Stomach (tissue), 8 donors: ENCODE measurements at regions not wholly inside any gene's neighbourhood (a gene's known extent, or its start where the extent isn't known, plus 50 kb on each side); places are given as distances from the start of the nearest gene placed in this dataset.

Source experiments
- DNase-seq, 2 donors: peaks; one replicate each; pipeline versions ENCODE4 v3.0.0 to v3.0.0-alpha.2; 2013 to 2019
- H3K27ac ChIP-seq, 5 donors: fragments of 200-600 bp in 4 of 5; sonication (generic) in 4 of 5; one replicate each; pipeline ENCODE4 v1.5.1; 2013 to 2019; ENCODE audit warnings: mild to moderate bottlenecking in 1 of 5, moderate library complexity in 1 of 5
- H3K27me3 ChIP-seq, 3 donors: fragments of 200-600 bp; sonication (generic); one replicate each; pipeline ENCODE4 v1.5.1; 2017 to 2019; ENCODE audit warnings: mixed run types in 1 of 3
- H3K36me3 ChIP-seq, 4 donors: fragments of 200-600 bp; sonication (generic); 1 replicate in 3 of 4; 2 replicates in 1 of 4; pipeline ENCODE4 v1.5.1; 2016 to 2019
- H3K4me1 ChIP-seq, 4 donors: fragments of 200-600 bp; sonication (generic); one replicate each; pipeline ENCODE4 v1.5.1; 2016 to 2019
- H3K4me3 ChIP-seq, 4 donors: fragments of 200-600 bp; sonication (generic) in 3 of 4; one replicate each; pipeline ENCODE4 v1.5.1; 2016 to 2019; ENCODE audit warnings: mild to moderate bottlenecking in 1 of 4
- H3K9me3 ChIP-seq, 4 donors: fragments of 200-600 bp; sonication (generic); one replicate each; pipeline ENCODE4 v1.5.1; 2016 to 2019
- EP300 ChIP-seq: sonication (generic); formaldehyde crosslinking; IDR thresholded peaks from one replicate; pipeline ENCODE4 v1.6.1; 2017; ENCODE audit warnings: antibody characterized with exemption
- POLR2A ChIP-seq, 4 donors: fragments of 450-650 bp; IDR thresholded peaks; one replicate each; pipeline ENCODE4 v1.6.1; 2016; ENCODE audit warnings: antibody characterized with exemption in 4 of 4, control low read depth in 2 of 4, mild to moderate bottlenecking in 1 of 4, moderate library complexity in 1 of 4
- POLR2AphosphoS5 ChIP-seq, 3 donors: sonication (generic); formaldehyde crosslinking; IDR thresholded peaks; one replicate each; pipeline ENCODE4 v1.6.1; 2016; ENCODE audit warnings: antibody characterized with exemption in 3 of 3
- WGBS, 5 donors: extraction: QIAGEN DNeasy Blood & Tissue Kit in 3 of 5; methylation state at CpG; one replicate each; pipeline versions ENCODE4 v1.1.5 to v1.1.7; 2013 to 2018; 5-methylcytosine and 5-hydroxymethylcytosine counted together
- intact Hi-C: fragments of 100-400 bp; cut with DNase I; formaldehyde crosslinking; loops from one replicate; pipeline ENCODE4 v1.15.1; 2023; ENCODE audit warnings: low total_unique reads
- TF ChIP-seq, protein P1 (sequence below), 7 experiments: fragments of 450-650 bp in 4 of 7; fragments of 200-600 bp in 3 of 7; sonication (generic) in 3 of 7; IDR thresholded peaks; one replicate each; pipeline ENCODE4 v1.5.1; 2016 to 2019; ENCODE audit warnings: antibody characterized with exemption in 7 of 7, control low read depth in 2 of 7, mild to moderate bottlenecking in 1 of 7
- donor health status: healthy with polysubstance abuse.
- donor health status: Bipolar disorder and iron deficiency.
- donor health status: healthy.

DNA sequence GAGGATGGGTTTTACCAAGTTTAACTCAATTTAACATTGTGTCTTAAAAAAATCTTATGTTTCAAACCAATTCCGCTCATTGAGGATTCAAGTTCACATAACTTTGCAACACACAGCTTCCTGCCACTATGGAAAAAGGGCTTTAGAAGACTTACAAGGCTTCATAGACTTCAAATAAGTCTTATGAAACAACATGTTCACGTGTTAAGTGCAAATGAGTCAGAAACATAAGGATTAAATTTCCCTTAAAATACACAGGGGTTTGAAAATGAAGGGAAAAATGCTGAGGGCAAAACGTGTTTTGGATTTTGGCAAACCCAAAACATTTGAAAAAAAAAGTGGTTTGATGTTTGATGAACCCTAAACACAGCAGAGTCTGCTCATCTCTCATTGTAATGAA, 364.8 kb downstream of the BMP4 start:
- H3K4me1 ChIP-seq, result no peaks in the 10 kb centered on the region
- H3K9me3 ChIP-seq, result no peaks in the 10 kb centered on the region
- no peak for TF ChIP-seq EP300
- TF ChIP-seq POLR2AphosphoS5 (IDR thresholded peaks at IDR 0.05), result no peak
- TF ChIP-seq, protein P1, sequence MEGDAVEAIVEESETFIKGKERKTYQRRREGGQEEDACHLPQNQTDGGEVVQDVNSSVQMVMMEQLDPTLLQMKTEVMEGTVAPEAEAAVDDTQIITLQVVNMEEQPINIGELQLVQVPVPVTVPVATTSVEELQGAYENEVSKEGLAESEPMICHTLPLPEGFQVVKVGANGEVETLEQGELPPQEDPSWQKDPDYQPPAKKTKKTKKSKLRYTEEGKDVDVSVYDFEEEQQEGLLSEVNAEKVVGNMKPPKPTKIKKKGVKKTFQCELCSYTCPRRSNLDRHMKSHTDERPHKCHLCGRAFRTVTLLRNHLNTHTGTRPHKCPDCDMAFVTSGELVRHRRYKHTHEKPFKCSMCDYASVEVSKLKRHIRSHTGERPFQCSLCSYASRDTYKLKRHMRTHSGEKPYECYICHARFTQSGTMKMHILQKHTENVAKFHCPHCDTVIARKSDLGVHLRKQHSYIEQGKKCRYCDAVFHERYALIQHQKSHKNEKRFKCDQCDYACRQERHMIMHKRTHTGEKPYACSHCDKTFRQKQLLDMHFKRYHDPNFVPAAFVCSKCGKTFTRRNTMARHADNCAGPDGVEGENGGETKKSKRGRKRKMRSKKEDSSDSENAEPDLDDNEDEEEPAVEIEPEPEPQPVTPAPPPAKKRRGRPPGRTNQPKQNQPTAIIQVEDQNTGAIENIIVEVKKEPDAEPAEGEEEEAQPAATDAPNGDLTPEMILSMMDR (IDR thresholded peaks at IDR 0.05), result no peak
- TF ChIP-seq POLR2A (IDR thresholded peaks at IDR 0.05), result no peak
- no peak overlapping the region for H3K27ac ChIP-seq
- 66 to 75% (median 67%) methylated on average over 3 of the region's 3 CpGs for WGBS, 5 donors
- H3K4me3 ChIP-seq, result no peak overlapping the region
- DNase-seq, result no peak
- intact Hi-C loops, result no loop called here
- no peaks in the 10 kb centered on the region for H3K36me3 ChIP-seq
- no peaks in the 10 kb centered on the region for H3K27me3 ChIP-seq

DNA sequence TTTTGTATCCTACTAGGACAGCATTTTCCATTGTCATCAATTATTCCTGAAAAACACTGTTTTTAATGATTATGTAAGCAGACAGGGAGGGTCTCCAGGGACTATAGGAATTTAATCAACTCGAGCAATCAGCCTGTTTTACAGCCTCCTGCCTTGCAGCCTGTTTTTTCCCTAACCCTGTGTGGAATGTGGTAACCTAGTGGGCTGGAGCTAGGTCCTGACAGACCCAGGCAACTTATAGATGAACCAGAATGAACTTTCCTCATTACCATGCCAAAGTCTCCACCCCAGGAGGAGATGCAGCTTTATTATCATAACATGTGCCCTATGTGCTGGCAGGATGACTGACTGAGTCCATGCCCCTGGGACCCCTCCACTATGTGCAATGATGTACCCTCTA, 375.1 kb downstream of the BMP4 start:
- 17 to 83% (median 46%) methylated on average over 1 of the region's 1 CpG for WGBS, 5 donors
- DNase-seq, result no peak
- no peak overlapping the region for H3K4me3 ChIP-seq
- TF ChIP-seq, protein P1 (IDR thresholded peaks at IDR 0.05), result no peak
- no peak for TF ChIP-seq EP300
- no peak for TF ChIP-seq POLR2A (IDR thresholded peaks at IDR 0.05)
- no peak for TF ChIP-seq POLR2AphosphoS5 (IDR thresholded peaks at IDR 0.05)
- no peaks in the 10 kb centered on the region for H3K36me3 ChIP-seq
- no peak overlapping the region for H3K27ac ChIP-seq
- no peaks in the 10 kb centered on the region for H3K9me3 ChIP-seq
- intact Hi-C loops, result no loop called here
- H3K27me3 ChIP-seq, result no peaks in the 10 kb centered on the region
- no peaks in the 10 kb centered on the region for H3K4me1 ChIP-seq

DNA sequence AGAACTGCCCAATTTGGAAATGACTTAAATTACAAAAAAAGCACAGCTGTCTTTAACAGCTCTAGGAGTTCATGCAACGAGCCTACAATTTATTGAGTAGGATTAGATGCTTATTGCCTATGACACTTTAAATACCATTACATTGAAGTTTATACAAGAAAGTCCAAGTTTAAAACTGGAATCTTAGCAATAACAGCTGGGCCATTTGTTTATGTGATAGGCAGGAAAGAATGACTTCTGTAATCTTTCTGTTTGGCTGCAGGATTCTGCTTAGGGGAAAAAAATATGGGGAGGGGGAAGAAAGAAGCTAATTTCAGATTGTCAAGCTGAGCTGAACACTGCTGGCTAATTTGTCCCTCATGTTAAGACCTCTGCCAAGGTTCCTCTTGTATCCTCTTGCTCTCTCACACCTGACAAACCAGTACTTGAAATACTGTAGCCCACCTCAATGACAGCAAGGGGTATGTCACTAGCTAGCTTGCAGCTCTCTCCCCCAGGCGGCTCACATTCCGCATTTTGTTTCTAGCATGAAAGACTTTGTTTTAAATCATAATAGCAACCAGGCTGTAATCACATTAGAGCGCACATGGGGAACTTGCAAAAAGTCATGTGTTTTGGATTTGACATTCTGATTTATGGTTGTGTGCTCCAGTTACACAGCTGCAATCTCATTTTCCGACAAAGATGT, 384.8 kb downstream of the BMP4 start:
- peak in 1 of 2 donors; percentile 76 for DNase-seq
- intact Hi-C loops, result no loop called here
- Histone ChIP-seq H3K27me3 (no peaks in the 10 kb centered on the region), H3K4me1 (peaks cover 6 to 22% (median 16%) of the 10 kb centered on the region in 4 donors), H3K27ac (peak overlapping the region in 2 of 5 donors; percentile 26 to 52), H3K36me3 (no peaks in the 10 kb centered on the region), H3K9me3 (no peaks in the 10 kb centered on the region), H3K4me3 (no peak overlapping the region)
- WGBS, 5 donors, result 41 to 59% (median 46%) methylated on average over 5 of the region's 5 CpGs
- TF ChIP-seq POLR2A (IDR thresholded peaks at IDR 0.05), result no peak
- TF ChIP-seq EP300, result no peak
- TF ChIP-seq POLR2AphosphoS5 (IDR thresholded peaks at IDR 0.05), result peak in 1 of 3 donors; percentile 22
- TF ChIP-seq, protein P1 (IDR thresholded peaks at IDR 0.05), result no peak

DNA sequence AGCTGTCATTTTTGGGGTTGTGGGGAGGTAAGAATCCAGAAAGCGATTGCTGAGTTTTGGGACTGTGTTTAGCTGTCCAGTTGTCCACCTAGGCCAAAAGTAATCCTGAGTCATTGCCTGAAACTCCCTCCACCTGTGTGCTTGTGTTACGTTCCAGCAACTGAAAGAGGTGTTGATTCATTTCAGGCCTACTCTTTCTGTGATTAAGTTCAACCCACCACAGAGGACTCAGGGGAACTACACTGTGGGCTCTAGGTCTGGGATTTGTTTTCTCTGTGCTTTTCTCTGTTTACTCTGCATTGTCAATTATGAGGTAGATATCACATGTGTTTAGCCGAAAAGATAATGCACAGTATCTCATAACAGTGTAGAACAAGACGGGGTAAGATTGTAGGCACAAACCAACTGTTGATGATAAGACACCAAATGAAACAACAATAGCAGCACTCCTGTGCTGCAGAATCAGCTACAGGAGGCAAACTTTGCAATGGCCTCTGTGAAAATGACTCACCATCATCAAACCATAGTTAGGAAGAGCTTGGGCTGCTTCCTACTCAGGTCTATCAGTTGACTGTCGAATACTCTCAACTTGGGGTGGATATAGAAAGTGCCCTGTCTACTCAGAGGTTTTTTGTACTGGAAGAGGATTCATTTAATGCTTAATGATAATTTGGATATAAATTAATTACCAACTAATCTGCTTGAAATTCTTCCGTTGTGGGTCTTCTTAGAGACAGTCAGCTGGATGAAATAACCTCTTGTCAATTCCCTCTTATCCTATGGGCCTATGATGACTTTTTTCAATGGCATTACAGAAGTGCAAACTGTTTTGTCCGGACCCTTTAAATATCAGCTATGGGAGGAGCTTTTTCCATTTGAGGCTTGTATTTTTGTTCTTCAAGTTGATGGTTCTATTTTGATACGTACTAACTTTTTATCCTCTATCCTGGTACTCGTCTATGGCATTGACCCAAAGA, 385.9 kb downstream of the BMP4 start:
- no peaks in the 10 kb centered on the region for H3K27me3 ChIP-seq
- TF ChIP-seq, protein P1 (IDR thresholded peaks at IDR 0.05), result no peak
- TF ChIP-seq EP300, result no peak
- TF ChIP-seq POLR2AphosphoS5 (IDR thresholded peaks at IDR 0.05), result no peak
- TF ChIP-seq POLR2A (IDR thresholded peaks at IDR 0.05), result no peak
- WGBS, 5 donors, result 63 to 69% (median 65%) methylated on average over 9 of the region's 9 CpGs
- intact Hi-C loops, result no loop called here
- H3K27ac ChIP-seq, result peak overlapping the region in 1 of 5 donors; percentile 43
- no peak overlapping the region for H3K4me3 ChIP-seq
- H3K4me1 ChIP-seq, result peaks cover 6 to 22% (median 16%) of the 10 kb centered on the region in 4 donors
- no peaks in the 10 kb centered on the region for H3K36me3 ChIP-seq
- no peaks in the 10 kb centered on the region for H3K9me3 ChIP-seq
- no peak for DNase-seq
